CD14-positive monocyte (primary cell): ENCODE measurements at regions not wholly inside any gene's neighbourhood (a gene's known extent, or its start where the extent isn't known, plus 50 kb on each side); places are given as distances from the start of the nearest gene placed in this dataset.

Source experiments
- DNase-seq, 3 donors: peaks; one replicate each; pipeline ENCODE4 v3.0.0-alpha.2; 2011 to 2022
- H2AFZ ChIP-seq: 2 replicates; pipeline ENCODE4 v1.6.0; 2012; ENCODE audit warnings: mild to moderate bottlenecking, low read depth, low read length, inconsistent platforms; ENCODE audit not compliant: insufficient read depth, poor library complexity, severe bottlenecking
- H3K27ac ChIP-seq, 2 donors: 1 replicate in 1 of 2; 2 replicates in 1 of 2; pipeline ENCODE4 v1.5.1; 2012 to 2013; ENCODE audit warnings: low read length in 2 of 2, control low read depth in 1 of 2, inconsistent platforms in 1 of 2, low read depth in 1 of 2, mild to moderate bottlenecking in 1 of 2
- H3K27me3 ChIP-seq, 2 donors: one replicate each; pipeline versions ENCODE4 v1.6.0 to v1.6.1; 2011 to 2013; ENCODE audit warnings: low read length in 2 of 2; ENCODE audit not compliant: control insufficient read depth in 2 of 2, insufficient read depth in 2 of 2
- H3K36me3 ChIP-seq, 2 donors: replicated peaks in 1 of 2; 1 replicate in 1 of 2; 2 replicates in 1 of 2; pipeline versions ENCODE4 v1.5.1 to v1.6.1; 2012 to 2013; ENCODE audit warnings: low read length in 2 of 2, control low read depth in 1 of 2, inconsistent platforms in 1 of 2, mild to moderate bottlenecking in 1 of 2; ENCODE audit not compliant: insufficient read depth in 2 of 2, control insufficient read depth in 1 of 2
- H3K4me1 ChIP-seq, 2 donors: 1 replicate in 1 of 2; 2 replicates in 1 of 2; pipeline versions ENCODE4 v1.5.1 to v1.6.1; 2012 to 2013; ENCODE audit warnings: low read length in 2 of 2, control low read depth in 1 of 2, inconsistent platforms in 1 of 2, mild to moderate bottlenecking in 1 of 2, moderate library complexity in 1 of 2; ENCODE audit not compliant: insufficient read depth in 2 of 2, control insufficient read depth in 1 of 2
- H3K4me2 ChIP-seq: replicated peaks from 2 replicates; pipeline ENCODE3; 2012; ENCODE audit warnings: low read length, moderate library complexity, mild to moderate bottlenecking; ENCODE audit not compliant: poor library complexity, severe bottlenecking; ENCODE audit errors: extremely low read depth
- H3K4me3 ChIP-seq, 3 experiments: fragments of 200-600 bp in 1 of 3; sonication (generic) in 1 of 3; replicated peaks in 1 of 3; 1 replicate in 2 of 3; 2 replicates in 1 of 3; pipeline ENCODE4 v1.5.1; 2011 to 2013; ENCODE audit warnings: low read length in 3 of 3, mild to moderate bottlenecking in 3 of 3, control low read depth in 2 of 3, low read depth in 2 of 3, inconsistent platforms in 1 of 3, moderate library complexity in 1 of 3
- H3K79me2 ChIP-seq: 2 replicates; pipeline ENCODE4 v1.6.0; 2012; ENCODE audit warnings: mild to moderate bottlenecking, control low read depth, inconsistent platforms, low read length, moderate library complexity; ENCODE audit not compliant: insufficient read depth
- H3K9ac ChIP-seq: 2 replicates; pipeline ENCODE4 v1.6.0; 2017; ENCODE audit warnings: low read length, mild to moderate bottlenecking; ENCODE audit not compliant: insufficient read depth, poor library complexity, severe bottlenecking
- H3K9me3 ChIP-seq, 2 donors: replicated peaks in 1 of 2; 1 replicate in 1 of 2; 2 replicates in 1 of 2; pipeline versions ENCODE4 v1.5.1 to v1.6.1; 2012 to 2013; ENCODE audit warnings: low read length in 2 of 2, control low read depth in 1 of 2; ENCODE audit not compliant: control insufficient read depth in 1 of 2, insufficient read depth in 1 of 2
- H4K20me1 ChIP-seq: 2 replicates; pipeline ENCODE4 v1.6.0; 2012; ENCODE audit warnings: mild to moderate bottlenecking, low read length, control low read depth, moderate library complexity; ENCODE audit not compliant: insufficient read depth
- H3K27ac Mint-ChIP-seq, 7 donors: one replicate each; pipeline ENCODE4 v1.8.0; 2020; ENCODE audit warnings: mild to moderate bottlenecking in 7 of 7, mixed read lengths in 7 of 7, moderate library complexity in 6 of 7, inconsistent platforms in 2 of 7
- H3K27me3 Mint-ChIP-seq, 3 donors: one replicate each; pipeline ENCODE4 v1.8.0; 2021 to 2022; ENCODE audit warnings: low read depth in 3 of 3, mild to moderate bottlenecking in 3 of 3, mixed read lengths in 3 of 3, moderate library complexity in 3 of 3, inconsistent platforms in 1 of 3
- H3K36me3 Mint-ChIP-seq, 2 donors: one replicate each; pipeline ENCODE4 v1.8.0; 2020; ENCODE audit warnings: mixed read lengths in 2 of 2, inconsistent platforms in 1 of 2, mild to moderate bottlenecking in 1 of 2
- H3K4me1 Mint-ChIP-seq: one replicate; pipeline ENCODE4 v1.8.0; 2020; ENCODE audit warnings: mild to moderate bottlenecking, mixed read lengths
- H3K4me3 Mint-ChIP-seq, 2 donors: one replicate each; pipeline ENCODE4 v1.8.0; 2020; ENCODE audit warnings: mild to moderate bottlenecking in 2 of 2, mixed read lengths in 2 of 2, moderate library complexity in 1 of 2
- H3K9me3 Mint-ChIP-seq, 7 donors: one replicate each; pipeline ENCODE4 v1.8.0; 2020 to 2022; ENCODE audit warnings: mixed read lengths in 7 of 7, mild to moderate bottlenecking in 6 of 7, moderate library complexity in 6 of 7, inconsistent platforms in 2 of 7
- WGBS: methylation state at CpG from one replicate; pipeline ENCODE4 v1.1.5; 2013; ENCODE audit warnings: missing lambda C conversion rate; ENCODE audit not compliant: insufficient coverage; 5-methylcytosine and 5-hydroxymethylcytosine counted together
- intact Hi-C, 2 donors: fragments of 100-400 bp; cut with micrococcal nuclease; formaldehyde crosslinking; loops; one replicate each; pipeline versions ENCODE4 v1.15.0 to v1.15.1; 2023
- TF ChIP-seq, protein P1 (sequence below): fragments of 200-600 bp; IDR thresholded peaks from one replicate; pipeline ENCODE4 v1.8.0; 2022; ENCODE audit warnings: antibody characterized with exemption, mild to moderate bottlenecking

DNA sequence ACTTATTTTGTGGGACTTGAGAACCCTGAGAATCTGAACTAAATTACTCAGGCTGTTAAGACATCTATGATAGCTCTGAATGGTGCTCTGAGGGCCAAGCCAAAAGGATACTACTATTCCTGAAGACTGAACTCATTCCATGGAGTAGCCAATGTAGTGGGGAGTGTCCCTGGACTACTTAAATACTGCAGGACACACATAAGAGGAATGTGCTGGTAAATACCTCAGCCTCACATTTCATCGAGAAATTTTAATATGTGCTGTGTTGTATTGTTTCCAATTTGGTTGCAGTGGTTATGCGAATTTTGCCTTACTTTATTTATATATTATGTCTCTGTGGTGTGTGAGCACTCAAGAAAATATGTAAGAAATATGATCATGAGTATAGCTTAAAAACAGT, 264.4 kb upstream of the FIGN start:
- no peak overlapping the region for H3K27ac Mint-ChIP-seq
- Histone ChIP-seq H3K4me1 (no peaks in the 10 kb centered on the region), H3K36me3 (no peaks in the 10 kb centered on the region), H2AFZ (no peak overlapping the region), H4K20me1 (no peaks in the 10 kb centered on the region), H3K9ac (no peak overlapping the region), H3K27ac (no peak overlapping the region), H3K4me2 (no peak overlapping the region), H3K79me2 (no peaks in the 10 kb centered on the region), H3K4me3 (no peak overlapping the region), H3K27me3 (no peaks in the 10 kb centered on the region), H3K9me3 (no peaks in the 10 kb centered on the region)
- WGBS = no CpG with 5 or more reads among the region's 2 CpGs
- H3K36me3 Mint-ChIP-seq = no peaks in the 10 kb centered on the region
- no peaks in the 10 kb centered on the region for H3K27me3 Mint-ChIP-seq
- H3K9me3 Mint-ChIP-seq = peaks cover 0 to 5% (median 1%) of the 10 kb centered on the region in 7 donors
- no peaks in the 10 kb centered on the region for H3K4me1 Mint-ChIP-seq
- intact Hi-C loops = no loop called here
- TF ChIP-seq, protein P1, sequence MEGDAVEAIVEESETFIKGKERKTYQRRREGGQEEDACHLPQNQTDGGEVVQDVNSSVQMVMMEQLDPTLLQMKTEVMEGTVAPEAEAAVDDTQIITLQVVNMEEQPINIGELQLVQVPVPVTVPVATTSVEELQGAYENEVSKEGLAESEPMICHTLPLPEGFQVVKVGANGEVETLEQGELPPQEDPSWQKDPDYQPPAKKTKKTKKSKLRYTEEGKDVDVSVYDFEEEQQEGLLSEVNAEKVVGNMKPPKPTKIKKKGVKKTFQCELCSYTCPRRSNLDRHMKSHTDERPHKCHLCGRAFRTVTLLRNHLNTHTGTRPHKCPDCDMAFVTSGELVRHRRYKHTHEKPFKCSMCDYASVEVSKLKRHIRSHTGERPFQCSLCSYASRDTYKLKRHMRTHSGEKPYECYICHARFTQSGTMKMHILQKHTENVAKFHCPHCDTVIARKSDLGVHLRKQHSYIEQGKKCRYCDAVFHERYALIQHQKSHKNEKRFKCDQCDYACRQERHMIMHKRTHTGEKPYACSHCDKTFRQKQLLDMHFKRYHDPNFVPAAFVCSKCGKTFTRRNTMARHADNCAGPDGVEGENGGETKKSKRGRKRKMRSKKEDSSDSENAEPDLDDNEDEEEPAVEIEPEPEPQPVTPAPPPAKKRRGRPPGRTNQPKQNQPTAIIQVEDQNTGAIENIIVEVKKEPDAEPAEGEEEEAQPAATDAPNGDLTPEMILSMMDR = no peak
- DNase-seq = no peak
- H3K4me3 Mint-ChIP-seq = no peak overlapping the region

- no peaks in the 10 kb centered on the region for H3K36me3 ChIP-seq
- no peak overlapping the region for H3K9ac ChIP-seq
- Mint-ChIP-seq H3K4me1 (no peaks in the 10 kb centered on the region), H3K27ac (no peak overlapping the region), H3K36me3 (no peaks in the 10 kb centered on the region), H3K4me3 (no peak overlapping the region), H3K27me3 (no peaks in the 10 kb centered on the region), H3K9me3 (peaks cover 0 to 3% (median 0%) of the 10 kb centered on the region in 7 donors)
- TF ChIP-seq, protein P1 = no peak
- WGBS = no CpG with 5 or more reads among the region's 4 CpGs
- H3K27me3 ChIP-seq = no peaks in the 10 kb centered on the region
- H3K4me2 ChIP-seq = no peak overlapping the region
- no peak overlapping the region for H2AFZ ChIP-seq
- no peaks in the 10 kb centered on the region for H4K20me1 ChIP-seq
- intact Hi-C loops = no loop called here
- no peak for DNase-seq
- H3K27ac ChIP-seq = no peak overlapping the region
- no peaks in the 10 kb centered on the region for H3K79me2 ChIP-seq
- no peaks in the 10 kb centered on the region for H3K9me3 ChIP-seq
- H3K4me3 ChIP-seq = no peak overlapping the region
- H3K4me1 ChIP-seq = no peaks in the 10 kb centered on the region
Observed at GRCh38 chr2:163997466-163997865, 261.7 kb upstream of the FIGN start.
